Hematopoietic multipotent progenitor cell treated with erythropoietin and hydrocortisone succinate and interleukin-3 and kit ligand, for 8 days (in vitro differentiated cells): ENCODE measurements at regions not wholly inside any gene's neighbourhood (a gene's known extent, or its start where the extent isn't known, plus 50 kb on each side); places are given as distances from the start of the nearest gene placed in this dataset.

Experiments
- DNase-seq: peaks from one replicate; pipeline ENCODE4 v3.0.0-alpha.2; 2015

DNA sequence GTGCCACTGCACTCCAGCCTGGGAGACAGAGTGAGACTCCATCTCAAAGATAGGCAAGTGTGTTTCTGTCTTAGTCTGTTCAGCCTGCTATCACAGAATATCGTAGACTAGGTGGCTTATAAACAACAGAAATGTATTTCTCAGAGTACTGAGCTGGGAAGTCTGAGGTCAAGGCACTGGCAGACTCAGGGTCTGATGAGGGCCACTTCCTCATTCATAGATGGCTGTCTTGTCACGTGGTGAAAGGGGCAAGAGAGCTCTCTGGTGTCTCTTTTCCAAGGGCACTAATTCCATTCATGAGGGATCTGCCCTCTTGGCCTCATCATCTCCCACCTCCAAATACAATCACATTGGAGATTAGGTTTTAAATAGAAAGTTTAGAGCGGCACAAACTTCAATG is 95.6 kb upstream of the PHACTR3 start:
- DNase-seq = no peak

DNA sequence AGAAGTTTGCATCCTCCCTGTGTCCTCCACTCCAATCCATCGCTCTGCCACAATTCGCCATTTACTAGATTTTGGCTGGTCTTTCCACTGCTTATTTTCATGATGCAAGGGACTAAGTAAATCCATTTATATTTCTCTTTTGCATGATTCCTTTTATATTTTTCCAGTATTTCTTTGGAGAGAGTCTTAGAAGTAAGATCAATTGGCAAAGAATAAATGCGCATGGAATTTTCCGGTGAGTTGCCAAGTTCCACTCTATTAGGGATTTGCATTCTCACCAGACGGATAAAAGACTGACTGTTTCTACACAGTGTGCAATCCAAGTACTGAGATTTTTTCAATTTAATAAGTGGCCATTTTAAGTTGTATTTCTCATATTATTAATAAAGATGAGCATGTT is 91.7 kb upstream of the PHACTR3 start:
- DNase-seq = no peak

DNA sequence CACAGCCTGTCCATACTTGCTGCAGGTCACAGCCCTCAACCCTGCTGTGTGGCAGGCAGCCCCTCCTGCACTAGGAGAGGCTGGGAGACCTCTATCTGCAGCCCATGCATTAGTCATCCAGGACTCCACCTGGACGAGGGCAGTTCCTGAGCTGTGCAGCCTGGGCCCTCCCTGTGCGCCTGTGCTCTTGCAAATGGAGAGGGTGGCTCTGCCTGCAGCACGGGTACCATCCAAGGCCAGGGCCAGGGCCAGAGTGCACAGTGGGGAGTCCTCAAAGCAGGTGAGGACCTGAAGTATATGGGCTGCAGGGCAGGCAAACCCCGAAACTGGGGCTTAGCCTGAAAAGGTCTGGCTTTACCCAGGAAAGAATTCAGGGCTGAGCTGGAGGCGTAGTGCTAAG is 89.8 kb upstream of the PHACTR3 start:
- DNase-seq = no peak

DNA sequence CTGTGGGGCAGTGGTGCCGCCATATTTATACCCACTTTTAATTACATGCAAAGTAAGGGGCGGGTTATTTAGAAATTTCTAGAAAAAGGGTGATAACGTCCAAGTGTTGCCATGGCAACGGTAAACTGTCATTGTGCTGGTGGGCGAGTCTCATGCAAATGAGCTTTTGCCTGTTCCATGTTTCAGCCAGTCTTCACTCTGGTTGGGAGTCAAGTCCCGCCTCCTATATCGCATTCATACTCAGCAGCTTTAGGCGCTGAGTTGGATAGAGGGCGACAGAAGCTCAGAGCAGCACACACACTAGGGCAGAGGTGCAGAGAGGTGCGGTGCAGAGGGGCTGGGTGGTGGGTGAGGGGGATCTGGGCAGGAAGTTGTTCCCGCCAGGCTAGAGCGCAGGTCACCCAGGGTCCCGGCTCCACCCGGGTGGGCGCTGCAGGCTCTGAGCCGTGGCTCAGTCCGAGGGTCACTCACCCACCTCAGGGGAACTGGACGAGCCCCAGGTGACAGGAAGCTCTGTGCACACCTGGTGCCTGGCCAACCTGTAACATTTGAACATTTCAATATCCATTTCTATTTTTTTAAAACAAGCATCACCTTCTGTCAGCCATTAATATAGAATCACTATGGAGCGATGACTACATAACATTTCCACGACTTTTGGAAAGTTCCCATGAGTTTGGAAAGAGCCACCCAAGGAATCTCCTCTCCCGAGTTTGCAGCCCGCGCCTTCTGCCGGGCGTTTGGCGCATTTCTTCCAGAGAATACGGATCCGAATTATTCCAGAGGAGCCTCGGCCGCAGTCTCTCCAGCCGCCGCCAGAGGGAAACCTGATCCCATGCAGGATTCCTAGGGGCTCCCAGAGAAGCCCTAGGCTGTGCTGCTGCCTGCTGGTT is 89.1 kb upstream of the PHACTR3 start:
- DNase-seq = peak; percentile 11

DNA sequence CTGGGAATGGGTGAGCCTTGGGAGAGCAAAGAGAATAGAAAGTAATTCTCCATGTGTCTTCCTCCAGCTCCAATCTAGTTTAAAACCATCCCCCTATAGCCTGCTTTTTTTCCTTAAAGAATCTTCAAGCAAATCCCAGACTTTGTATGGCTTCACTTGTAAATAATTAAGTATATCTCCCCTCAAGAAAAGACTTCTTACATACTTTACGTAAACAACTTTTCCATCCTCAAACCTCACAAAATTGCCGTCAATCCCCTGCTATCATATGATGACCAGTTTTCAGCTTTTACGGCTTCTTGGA is 88.5 kb upstream of the PHACTR3 start:
- DNase-seq = no peak

DNA sequence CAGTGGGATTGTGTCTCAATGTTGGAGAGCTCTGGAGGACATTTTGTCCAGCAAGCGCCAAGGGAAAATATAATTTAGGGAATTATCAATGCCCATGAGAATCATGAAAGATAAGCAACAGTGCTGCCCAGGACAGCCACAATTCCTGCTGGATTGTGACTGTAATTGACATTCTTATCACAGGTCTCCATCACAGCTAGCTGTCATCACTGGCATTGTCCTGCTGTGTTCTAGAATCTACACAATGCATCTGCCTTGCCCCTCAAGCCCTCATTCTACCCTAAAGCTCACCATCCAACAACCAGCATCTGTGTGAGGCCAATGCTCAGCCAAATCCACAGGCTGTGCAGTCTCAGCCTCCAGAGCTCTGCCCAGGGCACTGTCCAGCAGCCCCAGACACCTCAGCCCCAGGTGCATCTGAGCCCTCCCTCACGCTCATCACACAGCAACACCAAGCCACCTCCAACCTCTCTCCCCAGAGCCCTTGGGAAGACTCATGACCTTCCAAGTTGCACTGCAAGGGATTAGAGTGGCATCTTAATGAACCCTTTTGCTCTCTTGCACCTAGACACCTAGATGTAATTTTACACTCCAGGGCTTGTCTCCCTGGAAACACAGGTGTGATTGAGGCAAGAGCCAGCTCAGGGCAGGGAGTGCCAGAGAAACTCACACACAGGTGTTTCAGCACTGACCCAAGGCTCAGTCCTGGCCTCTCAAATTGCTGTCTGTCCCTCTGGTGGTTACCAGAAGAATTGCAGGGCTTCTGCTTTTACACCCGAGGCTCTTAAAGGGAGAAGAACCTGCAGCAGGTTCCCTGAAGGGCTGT is 85.2 kb upstream of the PHACTR3 start:
- DNase-seq = peak; percentile 58

DNA sequence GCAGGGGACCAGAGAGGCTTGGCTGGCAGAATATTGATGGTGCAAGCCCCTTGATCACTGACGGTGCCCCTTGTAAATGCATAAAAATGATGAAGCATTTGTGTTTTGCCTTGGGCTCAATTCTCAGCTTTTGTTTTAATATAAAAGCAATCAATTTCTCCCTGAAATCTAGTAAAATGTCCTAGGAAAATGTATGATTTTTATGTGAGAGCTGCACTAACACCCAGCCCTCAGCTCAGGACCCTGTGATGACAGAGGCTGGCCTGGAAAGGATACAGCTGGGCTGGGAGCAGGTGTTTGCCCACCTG is 84.7 kb upstream of the PHACTR3 start:
- no peak for DNase-seq

DNA sequence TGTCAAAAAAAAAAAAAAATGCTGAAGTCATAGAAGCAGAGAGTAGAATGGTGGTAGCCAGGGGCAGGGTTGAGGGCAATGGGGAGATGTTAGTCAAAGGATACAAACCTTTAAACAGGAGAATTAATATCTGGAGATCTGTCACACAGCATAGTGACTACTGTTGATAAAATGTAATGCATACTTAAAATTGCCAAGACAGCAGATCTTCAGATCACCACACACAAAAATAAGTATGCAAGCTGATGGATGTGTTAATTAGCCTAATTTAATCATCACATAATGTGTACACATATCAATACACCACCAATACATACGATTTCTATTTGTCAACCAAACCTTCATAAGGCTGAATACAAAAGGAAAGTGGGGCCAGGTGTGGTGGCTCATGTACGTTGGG is 83.5 kb upstream of the PHACTR3 start:
- DNase-seq = no peak

DNA sequence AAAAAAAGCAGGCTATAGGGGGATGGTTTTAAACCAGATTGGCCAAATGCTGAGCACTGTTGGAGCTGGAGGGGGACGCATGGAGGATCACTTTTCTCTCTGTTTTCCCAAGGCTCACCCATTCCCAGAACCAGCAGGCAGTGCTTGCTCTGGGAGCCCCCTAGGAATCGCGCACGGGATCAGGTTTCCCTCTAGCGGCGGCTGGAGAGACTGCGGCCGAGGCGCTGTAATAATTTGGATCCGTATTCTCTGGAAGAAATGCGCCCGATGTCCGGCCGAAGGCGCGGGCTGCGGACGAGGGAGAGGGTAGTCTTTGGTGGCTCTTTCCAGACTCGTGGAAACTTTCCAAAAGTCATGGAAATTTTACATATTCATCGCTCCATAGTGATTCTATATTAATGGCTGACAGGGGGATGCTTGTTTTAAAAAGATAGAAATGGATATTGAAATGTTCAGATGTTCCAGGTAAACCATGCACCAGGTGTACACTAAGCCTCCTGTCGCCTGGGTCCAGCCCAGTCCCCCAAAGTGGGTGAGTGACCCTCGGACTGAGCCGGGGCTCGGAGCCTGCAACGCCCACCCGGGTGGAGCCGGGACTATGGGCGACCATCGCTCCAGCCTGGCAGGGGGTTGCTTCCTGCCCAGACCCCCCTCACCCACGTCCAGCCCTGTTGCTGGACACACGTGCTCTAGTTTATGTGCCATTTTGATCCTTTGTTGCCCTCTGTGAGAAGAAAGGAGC is 78.7 kb upstream of the PHACTR3 start:
- peak; percentile 40 for DNase-seq

DNA sequence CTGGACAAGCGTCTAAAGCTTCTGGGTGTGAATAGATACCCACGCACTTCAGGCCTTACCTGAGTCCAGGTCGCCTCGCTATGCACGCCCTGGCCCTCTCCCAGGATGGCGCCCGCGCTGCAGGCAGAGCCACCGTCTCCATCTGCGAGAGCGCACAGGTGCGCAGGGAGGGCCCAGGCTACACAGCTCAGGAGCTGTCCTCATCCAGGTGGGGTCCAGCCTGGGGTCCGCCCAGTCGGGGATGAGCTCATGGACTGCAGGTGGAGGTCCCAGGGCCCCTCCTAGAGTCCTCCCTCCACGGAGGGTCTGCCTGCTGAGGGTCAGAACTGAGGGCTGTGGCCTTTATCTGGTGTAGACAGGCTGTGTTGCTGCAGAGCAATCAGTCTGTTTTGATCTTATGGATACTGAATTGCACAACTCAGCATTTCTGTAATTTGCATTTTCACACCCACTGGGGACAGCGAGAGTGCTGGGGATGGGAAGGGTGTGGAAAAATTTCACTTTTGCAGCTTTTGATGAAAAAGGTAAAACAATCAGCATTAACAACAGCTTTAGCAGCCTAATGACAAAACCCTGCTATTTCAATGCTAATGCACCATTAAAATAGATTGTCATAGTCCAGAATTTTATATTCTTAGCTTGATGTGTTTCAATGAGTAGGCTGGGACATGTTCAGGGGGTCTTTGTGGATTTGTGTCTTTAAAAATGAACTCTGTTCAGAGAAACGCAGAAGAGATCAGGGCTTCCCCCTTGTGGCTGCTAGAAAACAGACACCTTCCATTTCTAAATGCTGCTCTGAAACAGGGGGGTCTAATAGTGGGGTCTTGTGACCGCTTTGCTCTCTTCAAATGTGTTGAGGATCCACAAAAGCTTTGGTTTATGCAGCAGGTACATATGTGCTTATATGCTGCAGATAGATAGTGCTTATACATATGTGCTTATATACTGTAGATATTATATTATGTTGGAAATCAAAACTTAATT is 77.8 kb upstream of the PHACTR3 start:
- no peak for DNase-seq

DNA sequence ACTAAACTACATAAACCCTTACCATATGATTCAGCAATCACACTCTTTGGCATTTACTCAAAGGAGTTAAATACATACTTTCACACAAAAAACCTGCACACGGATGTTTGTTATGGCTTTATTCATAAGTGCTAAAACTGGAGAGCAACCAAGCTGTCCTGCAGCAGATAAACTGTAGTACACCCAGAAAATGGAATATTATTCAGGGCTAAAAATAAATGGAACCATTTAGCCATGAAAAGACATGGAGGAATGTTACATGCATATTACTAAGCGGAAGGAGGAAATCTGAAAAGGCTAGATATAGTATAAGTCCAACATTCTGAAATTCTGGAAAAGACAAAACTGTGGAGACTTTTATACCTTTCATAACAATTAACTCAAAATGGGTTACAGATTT is 73.6 kb upstream of the PHACTR3 start:
- DNase-seq = no peak

DNA sequence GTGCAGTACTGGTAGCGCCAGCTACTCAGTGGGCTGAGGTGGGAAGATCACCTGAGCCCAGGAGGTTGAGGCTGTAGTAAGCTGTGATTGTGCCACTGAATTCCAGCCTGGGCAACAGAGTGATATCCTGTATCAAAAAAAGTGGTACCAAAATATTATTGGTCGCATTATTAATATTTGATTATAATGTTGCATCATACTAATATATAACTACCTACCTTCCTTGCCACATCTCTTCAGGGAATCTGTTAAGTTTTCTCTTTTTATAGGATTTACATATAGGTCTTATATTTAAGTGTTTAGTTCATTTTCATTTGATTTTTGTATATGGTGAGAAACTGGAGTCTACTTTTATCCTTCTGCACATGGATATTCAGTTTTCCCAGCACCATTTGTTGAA is 66.3 kb upstream of the PHACTR3 start:
- DNase-seq = no peak

DNA sequence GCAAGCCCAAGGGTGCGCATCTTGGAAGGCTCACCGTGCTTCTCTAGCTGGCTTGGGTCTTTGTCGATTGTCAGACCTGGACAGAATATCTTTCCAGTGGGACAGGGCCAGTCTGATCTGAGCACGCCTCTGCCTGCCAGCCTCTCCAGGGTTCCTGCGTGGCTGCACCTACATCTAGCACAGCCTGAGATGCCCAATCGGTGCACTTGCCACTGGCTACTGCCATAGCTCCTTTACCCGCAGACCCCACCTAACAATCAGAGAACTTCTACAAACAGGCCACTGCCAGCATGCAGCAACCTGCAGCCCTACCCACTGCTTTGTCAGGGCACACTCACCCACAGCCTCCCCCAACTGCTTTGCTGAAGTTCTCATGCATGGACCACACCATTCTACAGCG is 56.7 kb upstream of the PHACTR3 start:
- no peak for DNase-seq
